Progenitor cell of endocrine pancreas (in vitro differentiated cells): ENCODE measurements at regions not wholly inside any gene's neighbourhood (a gene's known extent, or its start where the extent isn't known, plus 50 kb on each side); places are given as distances from the start of the nearest gene placed in this dataset.

ENCODE experiments used
- DNase-seq: peaks from one replicate; pipeline ENCODE4 v3.0.0; 2021; ENCODE audit warnings: low spot score; ENCODE audit not compliant: unreplicated experiment
- H3K27ac Mint-ChIP-seq: 2 replicates; pipeline ENCODE4 v1.8.0; 2021; ENCODE audit warnings: mild to moderate bottlenecking, moderate library complexity, mixed read lengths
- H3K27me3 Mint-ChIP-seq: 2 replicates; pipeline ENCODE4 v1.8.0; 2021; ENCODE audit warnings: mixed read lengths
- H3K36me3 Mint-ChIP-seq: 2 replicates; pipeline ENCODE4 v1.8.0; 2022; ENCODE audit warnings: mixed read lengths; ENCODE audit not compliant: insufficient read depth
- H3K4me1 Mint-ChIP-seq: 2 replicates; pipeline ENCODE4 v1.8.0; 2021; ENCODE audit warnings: low read depth, mixed read lengths
- H3K4me3 Mint-ChIP-seq: 2 replicates; pipeline ENCODE4 v1.8.0; 2021; ENCODE audit warnings: low read depth, mild to moderate bottlenecking, moderate library complexity, mixed read lengths
- H3K9me3 Mint-ChIP-seq: 2 replicates; pipeline ENCODE4 v1.8.0; 2021; ENCODE audit warnings: low read depth, mixed read lengths
- CTCF ChIP-seq: fragments of 200-600 bp; sonication (generic); IDR thresholded peaks from one replicate; pipeline ENCODE4 v1.5.0; 2021; ENCODE audit warnings: antibody characterized with exemption, mild to moderate bottlenecking; ENCODE audit not compliant: unreplicated experiment

GRCh38 chr21:28445141-28445830 lies 547.4 kb downstream of the LTN1 start:
- H3K4me1 Mint-ChIP-seq: no peaks in the 10 kb centered on the region

GRCh38 chr21:28444557-28444956 lies 548.1 kb downstream of the LTN1 start:
- Mint-ChIP-seq H3K9me3 (peaks cover 7% of the 10 kb centered on the region), H3K4me3 (no peak overlapping the region), H3K27me3 (no peaks in the 10 kb centered on the region), H3K27ac (no peak overlapping the region), H3K36me3 (no peaks in the 10 kb centered on the region), H3K4me1 (no peaks in the 10 kb centered on the region)
- no peak for DNase-seq
- TF ChIP-seq CTCF: no peak

More at GRCh38 chr21:28445141-28445830, 547.4 kb downstream of the LTN1 start:
- H3K36me3 Mint-ChIP-seq: no peaks in the 10 kb centered on the region
- H3K9me3 Mint-ChIP-seq: peaks cover 7% of the 10 kb centered on the region
- H3K27ac Mint-ChIP-seq: no peak overlapping the region
- H3K4me3 Mint-ChIP-seq: no peak overlapping the region
- H3K27me3 Mint-ChIP-seq: no peaks in the 10 kb centered on the region
- TF ChIP-seq CTCF: no peak
- DNase-seq: no peak

GRCh38 chr21:28444111-28444510 lies 548.6 kb downstream of the LTN1 start:
- Mint-ChIP-seq H3K9me3 (peaks cover 7% of the 10 kb centered on the region), H3K4me1 (no peaks in the 10 kb centered on the region), H3K36me3 (no peaks in the 10 kb centered on the region), H3K27ac (no peak overlapping the region), H3K27me3 (no peaks in the 10 kb centered on the region), H3K4me3 (no peak overlapping the region)
- TF ChIP-seq CTCF: no peak
- no peak for DNase-seq

GRCh38 chr21:28442624-28443023 lies 550.1 kb downstream of the LTN1 start:
- Mint-ChIP-seq H3K27me3 (no peaks in the 10 kb centered on the region), H3K36me3 (no peaks in the 10 kb centered on the region), H3K27ac (no peak overlapping the region), H3K4me1 (no peaks in the 10 kb centered on the region), H3K9me3 (peaks cover 7% of the 10 kb centered on the region), H3K4me3 (no peak overlapping the region)
- TF ChIP-seq CTCF: no peak
- DNase-seq: no peak

- DNase-seq: no peak
- no peaks in the 10 kb centered on the region for H3K36me3 Mint-ChIP-seq
- H3K4me1 Mint-ChIP-seq: no peaks in the 10 kb centered on the region
- no peaks in the 10 kb centered on the region for H3K27me3 Mint-ChIP-seq
- H3K4me3 Mint-ChIP-seq: no peak overlapping the region
- no peak overlapping the region for H3K27ac Mint-ChIP-seq
- no peak for TF ChIP-seq CTCF
- peaks cover 7% of the 10 kb centered on the region for H3K9me3 Mint-ChIP-seq
Observed at GRCh38 chr21:28442085-28442484, 550.6 kb downstream of the LTN1 start.
